Activated CD4-positive, alpha-beta memory T cell treated with anti-CD3 and anti-CD28 coated beads, Interleukin-2, amount 10 ng/mL, durations not matched to agents 7 days and 5 days (primary cell): ENCODE measurements at regions not wholly inside any gene's neighbourhood (a gene's known extent, or its start where the extent isn't known, plus 50 kb on each side); places are given as distances from the start of the nearest gene placed in this dataset.

Experiments
- CTCF ChIA-PET: fragments of 350-600 bp; sonication (Branson Sonifier 250); formaldehyde crosslinking; loops from one replicate; lab custom pipeline; 2021; ENCODE audit warnings: antibody characterized with exemption, inconsistent platforms; lab: Charles Lee
- POLR2A ChIA-PET: fragments of 350-600 bp; sonication (Branson Sonifier 250); formaldehyde crosslinking; loops from one replicate; lab custom pipeline; 2021; ENCODE audit warnings: antibody characterized with exemption; lab: Charles Lee
- DNase-seq: peaks from one replicate; pipeline ENCODE4 v3.0.0-alpha.2; 2020
- H3K27ac Mint-ChIP-seq: one replicate; pipeline ENCODE4 v1.8.0; 2021; ENCODE audit warnings: mild to moderate bottlenecking, mixed read lengths
- H3K27me3 Mint-ChIP-seq: one replicate; pipeline ENCODE4 v1.8.0; 2021; ENCODE audit warnings: mixed read lengths
- H3K36me3 Mint-ChIP-seq: one replicate; pipeline ENCODE4 v1.8.0; 2021; ENCODE audit warnings: low read depth, mixed read lengths
- H3K4me1 Mint-ChIP-seq: one replicate; pipeline ENCODE4 v1.8.0; 2021; ENCODE audit warnings: mixed read lengths
- H3K4me3 Mint-ChIP-seq: one replicate; pipeline ENCODE4 v1.8.0; 2021; ENCODE audit warnings: mild to moderate bottlenecking, mixed read lengths
- H3K9me3 Mint-ChIP-seq: one replicate; pipeline ENCODE4 v1.8.0; 2021; ENCODE audit warnings: mixed read lengths

DNA sequence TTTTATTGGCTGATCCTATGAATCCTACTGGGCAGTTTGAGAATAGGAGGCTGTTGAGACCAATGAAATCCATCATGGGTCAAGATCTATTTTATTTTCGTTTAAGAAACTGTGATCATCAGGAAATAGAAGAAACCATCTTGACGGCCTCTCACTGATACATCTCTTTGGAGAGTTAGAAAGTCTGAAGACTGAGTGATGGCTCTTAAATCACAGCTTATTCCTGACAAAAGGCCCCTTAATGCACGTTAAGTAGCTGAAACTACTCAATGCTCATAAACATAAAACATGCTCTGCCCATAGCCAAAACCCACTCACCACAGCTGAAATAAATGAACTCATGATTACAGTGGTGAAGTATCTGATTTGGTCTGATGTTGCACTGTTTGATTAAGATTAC is 784.5 kb upstream of the NEGR1 start:
- no peaks in the 10 kb centered on the region for H3K36me3 Mint-ChIP-seq
- H3K4me1 Mint-ChIP-seq = no peaks in the 10 kb centered on the region
- H3K27me3 Mint-ChIP-seq = no peaks in the 10 kb centered on the region
- DNase-seq = no peak
- H3K27ac Mint-ChIP-seq = no peak overlapping the region
- H3K9me3 Mint-ChIP-seq = no peaks in the 10 kb centered on the region
- CTCF ChIA-PET = interaction anchor here (0.6 kb wide), 1 partner anchor 321 kb away, joined by 3 read pairs; no protein-coding TSS in a partner anchor
- H3K4me3 Mint-ChIP-seq = no peak overlapping the region
- POLR2A ChIA-PET = no interaction called here

GRCh38 chr1:73065339-73066041 is 783.2 kb upstream of the NEGR1 start:
- no peaks in the 10 kb centered on the region for H3K27me3 Mint-ChIP-seq
- CTCF ChIA-PET = no interaction called here
- H3K27ac Mint-ChIP-seq = no peak overlapping the region
- no peak for DNase-seq
- POLR2A ChIA-PET = no interaction called here
- no peaks in the 10 kb centered on the region for H3K36me3 Mint-ChIP-seq
- H3K4me1 Mint-ChIP-seq = no peaks in the 10 kb centered on the region
- H3K4me3 Mint-ChIP-seq = no peak overlapping the region
- H3K9me3 Mint-ChIP-seq = peaks cover 3% of the 10 kb centered on the region

- no peaks in the 10 kb centered on the region for H3K27me3 Mint-ChIP-seq
- DNase-seq = no peak
- no peaks in the 10 kb centered on the region for H3K4me1 Mint-ChIP-seq
- H3K4me3 Mint-ChIP-seq = no peak overlapping the region
- H3K36me3 Mint-ChIP-seq = no peaks in the 10 kb centered on the region
- POLR2A ChIA-PET = no interaction called here
- peaks cover 5% of the 10 kb centered on the region for H3K9me3 Mint-ChIP-seq
- CTCF ChIA-PET = no interaction called here
- H3K27ac Mint-ChIP-seq = no peak overlapping the region
Observed at GRCh38 chr1:73056826-73057225, 774.5 kb upstream of the NEGR1 start.

GRCh38 chr1:73044241-73045036 is 762.1 kb upstream of the NEGR1 start:
- POLR2A ChIA-PET = no interaction called here
- no peaks in the 10 kb centered on the region for H3K36me3 Mint-ChIP-seq
- H3K4me3 Mint-ChIP-seq = no peak overlapping the region
- H3K27ac Mint-ChIP-seq = no peak overlapping the region
- H3K4me1 Mint-ChIP-seq = no peaks in the 10 kb centered on the region
- CTCF ChIA-PET = no interaction called here
- DNase-seq = no peak
- H3K27me3 Mint-ChIP-seq = no peaks in the 10 kb centered on the region
- H3K9me3 Mint-ChIP-seq = peaks cover 6% of the 10 kb centered on the region

DNA sequence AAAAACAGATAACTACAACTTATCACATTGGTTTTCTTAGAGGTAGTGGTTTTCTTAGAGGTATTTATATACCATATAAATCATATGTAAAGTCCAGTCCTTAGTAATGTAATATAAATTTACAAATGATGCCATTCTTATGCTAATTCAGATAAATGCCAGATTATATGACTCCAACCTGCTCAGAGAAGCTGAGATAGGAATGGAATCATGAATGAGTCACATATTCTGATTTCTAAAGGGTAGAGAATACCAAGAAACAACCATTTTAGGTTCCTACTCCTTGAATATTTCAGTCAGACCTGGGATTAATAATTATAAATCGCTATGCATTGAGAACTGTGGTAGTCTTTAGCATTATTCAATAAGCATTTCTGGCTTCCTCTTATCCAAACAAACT is 760.1 kb upstream of the NEGR1 start:
- POLR2A ChIA-PET = no interaction called here
- H3K4me3 Mint-ChIP-seq = no peak overlapping the region
- no peaks in the 10 kb centered on the region for H3K27me3 Mint-ChIP-seq
- H3K27ac Mint-ChIP-seq = no peak overlapping the region
- H3K4me1 Mint-ChIP-seq = no peaks in the 10 kb centered on the region
- no peak for DNase-seq
- no peaks in the 10 kb centered on the region for H3K36me3 Mint-ChIP-seq
- peaks cover 6% of the 10 kb centered on the region for H3K9me3 Mint-ChIP-seq
- CTCF ChIA-PET = no interaction called here

DNA sequence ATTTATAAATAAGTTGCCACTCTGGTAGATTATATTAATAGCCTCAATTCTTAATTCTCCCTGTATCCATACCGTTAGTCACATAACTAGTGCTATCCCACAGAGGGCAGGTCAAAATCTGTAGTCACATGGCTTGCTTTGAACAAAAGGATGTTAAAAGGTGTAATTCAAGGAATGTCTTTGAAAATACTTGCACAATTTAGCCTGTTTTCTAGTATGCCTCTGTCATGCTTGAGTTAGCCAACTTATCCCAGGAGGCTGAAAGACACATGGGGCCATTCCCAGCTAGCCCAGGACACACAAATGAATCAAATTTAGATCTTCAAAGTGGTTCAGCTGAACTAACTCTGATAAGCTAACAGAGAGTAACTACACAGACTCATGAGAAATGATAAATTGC is 758.5 kb upstream of the NEGR1 start:
- H3K27me3 Mint-ChIP-seq = no peaks in the 10 kb centered on the region
- no peaks in the 10 kb centered on the region for H3K4me1 Mint-ChIP-seq
- H3K36me3 Mint-ChIP-seq = no peaks in the 10 kb centered on the region
- CTCF ChIA-PET = no interaction called here
- no peak for DNase-seq
- H3K4me3 Mint-ChIP-seq = no peak overlapping the region
- POLR2A ChIA-PET = no interaction called here
- H3K9me3 Mint-ChIP-seq = peaks cover 3% of the 10 kb centered on the region
- no peak overlapping the region for H3K27ac Mint-ChIP-seq

- no peak for DNase-seq
- ChIA-PET CTCF (no interaction called here), POLR2A (no interaction called here)
- H3K9me3 Mint-ChIP-seq = peaks cover 3% of the 10 kb centered on the region
- no peak overlapping the region for H3K27ac Mint-ChIP-seq
- no peak overlapping the region for H3K4me3 Mint-ChIP-seq
- H3K36me3 Mint-ChIP-seq = no peaks in the 10 kb centered on the region
- H3K4me1 Mint-ChIP-seq = no peaks in the 10 kb centered on the region
- H3K27me3 Mint-ChIP-seq = no peaks in the 10 kb centered on the region
Observed at GRCh38 chr1:73034271-73034670, 751.9 kb upstream of the NEGR1 start.

DNA sequence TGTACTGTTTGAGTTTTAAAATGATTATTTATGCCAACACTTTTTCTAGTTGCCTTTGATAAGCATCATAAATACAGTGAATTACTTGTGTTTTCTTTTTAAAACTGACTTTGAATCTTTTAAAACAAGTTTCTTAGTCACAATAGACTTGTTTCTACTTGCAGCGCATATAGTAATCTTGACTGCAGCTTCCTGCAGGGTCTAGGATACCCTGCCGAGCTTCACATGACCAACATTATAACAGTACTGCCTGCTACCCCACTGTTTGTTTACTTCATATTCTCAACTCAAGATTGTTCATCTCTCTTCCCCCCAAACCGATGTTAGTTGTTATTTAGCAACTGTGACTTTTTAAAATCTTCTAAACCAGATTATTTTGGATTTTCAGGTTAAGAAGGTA is 751.3 kb upstream of the NEGR1 start:
- Mint-ChIP-seq H3K36me3 (no peaks in the 10 kb centered on the region), H3K4me3 (no peak overlapping the region), H3K27ac (no peak overlapping the region), H3K27me3 (no peaks in the 10 kb centered on the region), H3K4me1 (no peaks in the 10 kb centered on the region), H3K9me3 (peaks cover 3% of the 10 kb centered on the region)
- POLR2A ChIA-PET = no interaction called here
- CTCF ChIA-PET = no interaction called here
- no peak for DNase-seq

DNA sequence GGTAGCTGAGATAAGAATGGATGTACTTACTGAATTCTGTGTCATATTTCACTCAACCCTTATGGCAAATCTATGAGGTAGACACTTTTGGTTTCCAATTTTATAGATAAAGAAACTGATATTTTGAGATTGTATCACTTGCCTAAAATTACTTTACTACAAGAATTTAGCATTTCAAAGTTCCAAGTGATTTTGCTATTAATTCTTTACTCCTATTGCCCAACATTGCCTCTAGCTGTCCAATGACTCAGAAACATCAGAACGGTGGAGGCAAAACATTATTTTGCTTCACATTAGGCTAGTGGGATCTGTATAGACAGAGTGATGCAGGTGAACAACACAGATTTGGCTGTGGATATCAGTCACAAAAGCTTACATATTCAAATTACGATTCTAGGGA is 747.2 kb upstream of the NEGR1 start:
- CTCF ChIA-PET = no interaction called here
- DNase-seq = no peak
- Mint-ChIP-seq H3K4me3 (no peak overlapping the region), H3K4me1 (no peaks in the 10 kb centered on the region), H3K36me3 (no peaks in the 10 kb centered on the region), H3K9me3 (peaks cover 3% of the 10 kb centered on the region), H3K27ac (no peak overlapping the region), H3K27me3 (no peaks in the 10 kb centered on the region)
- POLR2A ChIA-PET = no interaction called here

DNA sequence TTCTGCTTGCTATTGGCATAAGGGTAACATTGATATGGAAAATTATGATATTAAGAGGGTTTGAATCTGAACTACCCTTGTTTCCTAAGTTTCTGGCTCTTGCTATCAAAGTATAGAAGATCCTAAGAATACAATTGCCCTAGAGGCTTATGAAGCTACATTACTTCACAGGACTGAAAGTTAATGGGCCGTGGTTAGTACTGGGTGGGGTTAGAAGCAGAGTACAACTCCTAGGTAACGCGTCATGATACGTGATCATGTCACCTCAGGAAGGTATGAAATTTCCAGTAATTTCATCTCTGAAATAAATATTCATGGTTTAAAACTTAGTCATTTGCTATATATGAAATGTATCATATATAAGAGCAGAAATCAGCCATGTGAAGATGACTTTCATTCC is 743.8 kb upstream of the NEGR1 start:
- no peak for DNase-seq
- H3K27ac Mint-ChIP-seq = no peak overlapping the region
- H3K4me3 Mint-ChIP-seq = no peak overlapping the region
- H3K27me3 Mint-ChIP-seq = no peaks in the 10 kb centered on the region
- ChIA-PET CTCF (no interaction called here), POLR2A (no interaction called here)
- H3K36me3 Mint-ChIP-seq = no peaks in the 10 kb centered on the region
- H3K4me1 Mint-ChIP-seq = no peaks in the 10 kb centered on the region
- H3K9me3 Mint-ChIP-seq = peaks cover under 1% of the 10 kb centered on the region

DNA sequence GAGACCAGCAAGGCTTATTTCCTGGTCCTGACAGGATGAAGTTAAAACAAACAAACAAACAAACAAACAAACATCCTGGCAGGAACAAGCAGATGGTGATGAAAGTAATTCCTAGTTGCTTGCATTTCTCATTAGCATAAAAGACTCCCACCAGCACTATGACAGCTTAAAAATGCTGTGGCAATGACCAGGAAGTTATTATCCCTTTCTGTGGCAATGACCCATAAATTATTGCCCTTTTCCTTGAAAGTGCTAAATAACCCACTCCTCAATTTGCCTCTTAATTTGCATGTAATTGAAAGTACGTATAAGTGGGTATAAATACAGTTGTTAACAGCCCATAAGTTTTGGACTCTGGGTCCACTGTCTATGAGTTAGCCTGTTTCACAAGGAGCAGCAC is 727.6 kb upstream of the NEGR1 start:
- H3K4me3 Mint-ChIP-seq = no peak overlapping the region
- no peak for DNase-seq
- H3K9me3 Mint-ChIP-seq = no peaks in the 10 kb centered on the region
- CTCF ChIA-PET = no interaction called here
- POLR2A ChIA-PET = no interaction called here
- no peak overlapping the region for H3K27ac Mint-ChIP-seq
- no peaks in the 10 kb centered on the region for H3K4me1 Mint-ChIP-seq
- no peaks in the 10 kb centered on the region for H3K36me3 Mint-ChIP-seq
- H3K27me3 Mint-ChIP-seq = no peaks in the 10 kb centered on the region

DNA sequence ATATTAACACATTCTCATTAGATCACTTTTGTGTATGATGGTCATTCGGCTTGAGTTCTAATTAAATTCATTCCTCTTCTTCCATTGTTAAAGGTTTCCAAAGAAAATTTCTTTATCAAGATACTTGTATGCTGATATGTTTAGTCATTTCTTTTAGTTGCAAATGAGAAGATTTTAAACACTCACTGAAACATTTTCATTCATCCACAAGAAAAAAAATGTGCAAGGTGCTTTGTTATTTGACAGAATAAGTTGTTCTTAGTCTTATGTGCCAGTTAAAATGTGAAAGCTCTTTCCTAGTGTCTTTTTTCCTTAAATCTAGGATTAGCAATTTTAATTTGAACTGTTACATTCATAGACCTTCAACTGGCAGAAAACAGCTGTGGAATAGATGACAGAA is 727.0 kb upstream of the NEGR1 start:
- ChIA-PET POLR2A (no interaction called here), CTCF (no interaction called here)
- DNase-seq = no peak
- no peaks in the 10 kb centered on the region for H3K36me3 Mint-ChIP-seq
- no peaks in the 10 kb centered on the region for H3K9me3 Mint-ChIP-seq
- H3K4me1 Mint-ChIP-seq = no peaks in the 10 kb centered on the region
- no peak overlapping the region for H3K4me3 Mint-ChIP-seq
- no peak overlapping the region for H3K27ac Mint-ChIP-seq
- H3K27me3 Mint-ChIP-seq = no peaks in the 10 kb centered on the region

- no peaks in the 10 kb centered on the region for H3K27me3 Mint-ChIP-seq
- H3K27ac Mint-ChIP-seq = no peak overlapping the region
- DNase-seq = no peak
- no peak overlapping the region for H3K4me3 Mint-ChIP-seq
- CTCF ChIA-PET = no interaction called here
- no peaks in the 10 kb centered on the region for H3K36me3 Mint-ChIP-seq
- H3K4me1 Mint-ChIP-seq = no peaks in the 10 kb centered on the region
- peaks cover 4% of the 10 kb centered on the region for H3K9me3 Mint-ChIP-seq
- POLR2A ChIA-PET = no interaction called here
Observed at GRCh38 chr1:72997624-72998023, 715.3 kb upstream of the NEGR1 start.

GRCh38 chr1:72997041-72997440 is 714.7 kb upstream of the NEGR1 start:
- Mint-ChIP-seq H3K9me3 (peaks cover 4% of the 10 kb centered on the region), H3K4me3 (no peak overlapping the region), H3K27me3 (no peaks in the 10 kb centered on the region), H3K27ac (no peak overlapping the region), H3K4me1 (no peaks in the 10 kb centered on the region), H3K36me3 (no peaks in the 10 kb centered on the region)
- ChIA-PET CTCF (no interaction called here), POLR2A (no interaction called here)
- DNase-seq = no peak
